ENCODE measurements at regions not wholly inside any gene's neighbourhood (a gene's known extent, or its start where the extent isn't known, plus 50 kb on each side); places are given as distances from the start of the nearest gene placed in this dataset.

- TF ChIP-seq CTCF (IDR thresholded peaks at IDR 0.05) (no peak), POLR2A (IDR thresholded peaks at IDR 0.05) (no peak)
These were observed 165.6 kb upstream of the CAND1 start for GRCh38 chr12:67103521-67103920.
